ENCODE measurements at regions not wholly inside any gene's neighbourhood (a gene's known extent, or its start where the extent isn't known, plus 50 kb on each side); places are given as distances from the start of the nearest gene placed in this dataset.

GRCh38 chr7:437329-438251 is 82.1 kb downstream of the PDGFA start:
- peak in 20 of 51 donors; percentile 8 to 70 (median 29) for DNase-seq

GRCh38 chr7:438361-438760 is 81.3 kb downstream of the PDGFA start:
- no peak for DNase-seq

GRCh38 chr7:438916-439315 is 80.7 kb downstream of the PDGFA start:
- DNase-seq: no peak

- no peak for DNase-seq
These were observed 79.4 kb downstream of the PDGFA start for GRCh38 chr7:440059-440749.

GRCh38 chr7:441684-442421 is 77.8 kb downstream of the PDGFA start:
- DNase-seq: no peak

GRCh38 chr7:442457-442856 is 77.2 kb downstream of the PDGFA start:
- DNase-seq: no peak

GRCh38 chr7:443279-443833 is 76.3 kb downstream of the PDGFA start:
- no peak for DNase-seq

GRCh38 chr7:444606-445005 is 75.0 kb downstream of the PDGFA start:
- peak in 18 of 51 donors; percentile 5 to 50 (median 26) for DNase-seq

GRCh38 chr7:445020-445419 is 74.6 kb downstream of the PDGFA start:
- DNase-seq: no peak

GRCh38 chr7:445563-446288 is 73.9 kb downstream of the PDGFA start:
- DNase-seq: no peak

GRCh38 chr7:446289-446935 is 73.2 kb downstream of the PDGFA start:
- DNase-seq: no peak

Measured in hypothalamus (tissue), 51 donors.